ENCODE measurements at regions not wholly inside any gene's neighbourhood (a gene's known extent, or its start where the extent isn't known, plus 50 kb on each side); places are given as distances from the start of the nearest gene placed in this dataset.
"Not testable (repeated sequence)": the region's sequence is repeated elsewhere in the genome, so short reads cannot be mapped to it uniquely, and the experiment has no call there.

DNA sequence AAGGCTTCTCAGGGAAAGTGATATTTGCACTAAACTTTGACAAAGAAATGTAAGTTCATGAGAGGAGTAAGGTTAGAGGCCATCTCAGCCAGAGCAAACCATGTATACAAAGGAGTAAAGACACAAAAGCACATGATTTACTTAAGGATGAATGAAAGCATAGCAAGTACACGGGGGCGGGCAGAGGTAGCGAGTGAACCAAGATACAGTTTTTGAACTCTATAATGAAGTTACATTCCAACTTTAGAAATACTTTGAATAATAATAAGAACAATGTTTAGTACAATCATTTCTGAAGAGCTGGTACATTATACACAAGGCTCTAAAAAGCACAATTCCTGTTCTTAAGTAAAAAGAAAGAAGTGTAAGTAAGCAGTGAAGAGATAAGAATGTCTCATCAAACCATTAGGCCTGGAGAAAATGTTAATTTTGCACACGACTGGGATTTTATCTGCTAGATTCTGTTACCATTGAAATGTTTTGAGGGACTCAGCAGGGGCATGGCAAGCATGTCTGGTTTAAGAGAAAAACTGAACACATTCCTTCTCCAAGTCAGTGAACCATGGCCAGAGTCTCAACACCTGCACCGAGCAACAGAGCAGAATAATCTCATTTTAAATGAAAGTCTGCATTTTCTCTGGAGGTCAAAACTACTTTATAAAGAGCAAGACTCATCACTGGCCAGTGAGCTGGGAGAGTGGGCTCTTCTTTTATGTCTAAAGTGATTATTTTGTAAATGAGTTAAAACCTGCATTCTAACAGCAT, 147.6 kb upstream of the TRPM3 start:
- H3K9ac ChIP-seq (ENCODE audit: low read length): no peak overlapping the region
- H2AFZ ChIP-seq (ENCODE audit: low read length): no peak overlapping the region
- no peaks in the 10 kb centered on the region for H3K9me3 ChIP-seq (ENCODE audit: low read length)
- no peaks in the 10 kb centered on the region for H3K4me1 ChIP-seq (ENCODE audit: insufficient read depth, low read length, severe bottlenecking)
- no peak overlapping the region for H3K27ac ChIP-seq (ENCODE audit: low read depth, low read length, poor library complexity, severe bottlenecking)
- H3K79me2 ChIP-seq (ENCODE audit: insufficient read depth, low read length): no peaks in the 10 kb centered on the region
- no peak overlapping the region for H3K4me3 ChIP-seq (ENCODE audit: low read depth, low read length, poor library complexity, severe bottlenecking)
- no peak for TF ChIP-seq EZH2 (IDR thresholded peaks at IDR 0.05; ENCODE audit: borderline replicate concordance, low read length)
- TF ChIP-seq, protein P1, sequence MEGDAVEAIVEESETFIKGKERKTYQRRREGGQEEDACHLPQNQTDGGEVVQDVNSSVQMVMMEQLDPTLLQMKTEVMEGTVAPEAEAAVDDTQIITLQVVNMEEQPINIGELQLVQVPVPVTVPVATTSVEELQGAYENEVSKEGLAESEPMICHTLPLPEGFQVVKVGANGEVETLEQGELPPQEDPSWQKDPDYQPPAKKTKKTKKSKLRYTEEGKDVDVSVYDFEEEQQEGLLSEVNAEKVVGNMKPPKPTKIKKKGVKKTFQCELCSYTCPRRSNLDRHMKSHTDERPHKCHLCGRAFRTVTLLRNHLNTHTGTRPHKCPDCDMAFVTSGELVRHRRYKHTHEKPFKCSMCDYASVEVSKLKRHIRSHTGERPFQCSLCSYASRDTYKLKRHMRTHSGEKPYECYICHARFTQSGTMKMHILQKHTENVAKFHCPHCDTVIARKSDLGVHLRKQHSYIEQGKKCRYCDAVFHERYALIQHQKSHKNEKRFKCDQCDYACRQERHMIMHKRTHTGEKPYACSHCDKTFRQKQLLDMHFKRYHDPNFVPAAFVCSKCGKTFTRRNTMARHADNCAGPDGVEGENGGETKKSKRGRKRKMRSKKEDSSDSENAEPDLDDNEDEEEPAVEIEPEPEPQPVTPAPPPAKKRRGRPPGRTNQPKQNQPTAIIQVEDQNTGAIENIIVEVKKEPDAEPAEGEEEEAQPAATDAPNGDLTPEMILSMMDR (IDR thresholded peaks at IDR 0.05; ENCODE audit: low read length): no peak
- H3K36me3 ChIP-seq (ENCODE audit: insufficient read depth, low read length): no peaks in the 10 kb centered on the region
- H4K20me1 ChIP-seq (ENCODE audit: insufficient read depth, low read length): no peaks in the 10 kb centered on the region
- H3K9me2 ChIP-seq (ENCODE audit: low read depth, low read length): no peaks in the 10 kb centered on the region
- H3K27me3 ChIP-seq (ENCODE audit: insufficient read depth, low read length): no peaks in the 10 kb centered on the region
- no peak overlapping the region for H3K4me2 ChIP-seq (ENCODE audit: low read length)
- no peaks in the 10 kb centered on the region for H3F3A ChIP-seq (ENCODE audit: insufficient read depth, low read length)

DNA sequence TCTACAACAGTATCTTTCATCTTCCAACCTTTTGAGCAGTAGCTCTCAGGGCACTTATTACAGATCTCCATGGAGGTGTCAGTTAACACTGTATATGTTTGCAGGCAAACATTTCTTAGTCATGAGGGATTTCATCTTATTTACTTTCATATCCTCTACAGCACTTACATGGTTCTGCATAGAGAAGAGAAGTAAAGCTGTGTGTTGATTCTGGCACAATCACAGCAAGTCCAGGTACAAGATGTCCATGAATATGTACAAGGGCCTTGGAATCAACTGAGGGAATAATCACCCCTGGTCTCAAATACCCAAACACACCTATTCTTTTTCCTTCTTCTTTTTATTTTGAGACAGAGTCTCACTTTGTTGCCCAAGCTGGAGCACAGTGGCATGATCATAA, 142.0 kb upstream of the TRPM3 start:
- Histone ChIP-seq H3K9me2 (ENCODE audit: low read depth, low read length) (no peaks in the 10 kb centered on the region), H3K4me3 (ENCODE audit: low read depth, low read length, poor library complexity, severe bottlenecking) (no peak overlapping the region), H3K9ac (ENCODE audit: low read length) (no peak overlapping the region), H3K4me2 (ENCODE audit: low read length) (no peak overlapping the region), H2AFZ (ENCODE audit: low read length) (no peak overlapping the region), H3K79me2 (ENCODE audit: insufficient read depth, low read length) (no peaks in the 10 kb centered on the region), H3K9me3 (ENCODE audit: low read length) (no peaks in the 10 kb centered on the region), H3K4me1 (ENCODE audit: insufficient read depth, low read length, severe bottlenecking) (no peaks in the 10 kb centered on the region), H3K27me3 (ENCODE audit: insufficient read depth, low read length) (no peaks in the 10 kb centered on the region), H3K36me3 (ENCODE audit: insufficient read depth, low read length) (no peaks in the 10 kb centered on the region), H4K20me1 (ENCODE audit: insufficient read depth, low read length) (no peaks in the 10 kb centered on the region), H3K27ac (ENCODE audit: low read depth, low read length, poor library complexity, severe bottlenecking) (no peak overlapping the region), H3F3A (ENCODE audit: insufficient read depth, low read length) (no peaks in the 10 kb centered on the region)
- TF ChIP-seq EZH2 (IDR thresholded peaks at IDR 0.05; ENCODE audit: borderline replicate concordance, low read length): no peak
- TF ChIP-seq, protein P1 (IDR thresholded peaks at IDR 0.05; ENCODE audit: low read length): no peak

DNA sequence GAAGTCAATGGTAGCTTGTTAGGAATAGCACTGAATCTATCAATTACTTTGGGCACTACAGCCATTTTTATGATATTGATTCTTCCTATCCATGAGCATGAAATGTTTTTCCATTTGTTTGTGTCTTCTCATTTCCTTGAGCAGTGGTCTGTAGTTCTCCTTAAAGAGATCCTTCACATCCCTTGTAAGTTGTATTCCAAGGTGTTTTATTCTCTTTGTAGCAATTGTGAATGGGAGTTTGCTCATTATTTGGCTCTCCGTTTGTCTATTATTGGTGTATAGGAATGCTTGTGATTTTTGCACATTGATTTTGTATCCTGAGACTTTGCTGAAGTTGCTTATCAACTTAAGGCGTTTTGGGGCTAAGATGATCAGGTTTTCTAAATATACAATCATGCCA, 139.0 kb upstream of the TRPM3 start:
- not testable (repeated sequence) for H3K4me2 ChIP-seq (ENCODE audit: low read length); H3K9me2 ChIP-seq (ENCODE audit: low read depth, low read length); H4K20me1 ChIP-seq (ENCODE audit: insufficient read depth, low read length); H3K4me1 ChIP-seq (ENCODE audit: insufficient read depth, low read length, severe bottlenecking); H3K27ac ChIP-seq (ENCODE audit: low read depth, low read length, poor library complexity, severe bottlenecking); H2AFZ ChIP-seq (ENCODE audit: low read length); H3F3A ChIP-seq (ENCODE audit: insufficient read depth, low read length); H3K9me3 ChIP-seq (ENCODE audit: low read length); H3K79me2 ChIP-seq (ENCODE audit: insufficient read depth, low read length); H3K9ac ChIP-seq (ENCODE audit: low read length); H3K27me3 ChIP-seq (ENCODE audit: insufficient read depth, low read length); H3K36me3 ChIP-seq (ENCODE audit: insufficient read depth, low read length); H3K4me3 ChIP-seq (ENCODE audit: low read depth, low read length, poor library complexity, severe bottlenecking)
